22Rv1 (cell line): ENCODE measurements at regions not wholly inside any gene's neighbourhood (a gene's known extent, or its start where the extent isn't known, plus 50 kb on each side); places are given as distances from the start of the nearest gene placed in this dataset.

Experiments
- CTCF ChIP-seq: fragments of 450-650 bp; IDR thresholded peaks from 2 replicates; pipeline ENCODE4 v1.5.1; 2017; ENCODE audit warnings: mild to moderate bottlenecking
- ZFX ChIP-seq: fragments of 450-650 bp; IDR thresholded peaks from 2 replicates; pipeline ENCODE4 v1.6.1; 2017; ENCODE audit warnings: antibody characterized with exemption, borderline replicate concordance

- TF ChIP-seq CTCF = no peak
- TF ChIP-seq ZFX = no peak
These were observed 306.5 kb upstream of the RPS23 start for GRCh38 chr5:82584631-82585030.
